ENCODE measurements at regions not wholly inside any gene's neighbourhood (a gene's known extent, or its start where the extent isn't known, plus 50 kb on each side); places are given as distances from the start of the nearest gene placed in this dataset.

DNA sequence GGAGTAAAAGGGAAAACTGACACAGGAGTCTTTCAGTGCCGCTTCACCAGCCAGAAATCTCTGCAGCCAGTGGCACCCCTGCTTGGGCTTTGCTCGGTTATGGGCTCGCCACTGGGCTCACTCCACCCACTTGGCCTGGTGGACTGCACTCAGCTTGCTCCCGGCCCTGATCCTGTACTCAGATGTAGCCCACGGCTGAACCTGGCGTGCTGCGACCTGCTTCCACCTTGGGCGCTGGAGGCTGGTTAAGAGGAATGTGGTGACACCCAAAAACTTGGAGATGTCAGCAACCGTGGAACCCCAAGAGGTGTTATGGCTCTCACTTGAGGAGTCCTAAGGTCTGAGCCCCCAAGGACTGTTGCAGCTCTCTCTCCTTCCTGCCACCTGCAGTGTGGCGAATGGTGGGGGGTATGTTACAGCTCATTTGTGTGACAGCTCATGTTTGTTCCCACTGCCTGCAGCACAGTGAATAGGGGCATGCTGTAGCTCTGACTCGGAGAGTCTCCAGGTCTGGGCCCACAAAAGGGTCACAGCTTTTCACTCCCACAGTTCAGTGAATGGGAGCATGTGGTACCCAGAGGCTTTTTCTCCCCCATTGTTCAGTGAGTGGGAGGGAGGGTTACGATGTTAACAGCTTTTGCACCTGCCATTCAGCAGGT lies 1124.5 kb upstream of the ATXN8OS start:
- H3K27ac ChIP-seq = no peak overlapping the region
- H3K4me1 ChIP-seq = no peaks in the 10 kb centered on the region
- peaks cover 0 to 3% (median 0%) of the 10 kb centered on the region in 4 donors for H3K9me3 ChIP-seq
- DNase-seq = peak in 1 of 2 donors; percentile 15
- 89 to 97% methylated on average over 5 to 12 of the region's 12 CpGs for WGBS, 2 donors
- TF ChIP-seq POLR2AphosphoS5 (IDR thresholded peaks at IDR 0.05) = no peak
- TF ChIP-seq EP300 (IDR thresholded peaks at IDR 0.05) = no peak
- no peak for TF ChIP-seq POLR2A (IDR thresholded peaks at IDR 0.05)
- no peak overlapping the region for H3K4me3 ChIP-seq
- H3K36me3 ChIP-seq = no peaks in the 10 kb centered on the region
- H3K27me3 ChIP-seq = no peaks in the 10 kb centered on the region
- ATAC-seq (ENCODE audit: low FRiP score in 2 of 2) = no peak

DNA sequence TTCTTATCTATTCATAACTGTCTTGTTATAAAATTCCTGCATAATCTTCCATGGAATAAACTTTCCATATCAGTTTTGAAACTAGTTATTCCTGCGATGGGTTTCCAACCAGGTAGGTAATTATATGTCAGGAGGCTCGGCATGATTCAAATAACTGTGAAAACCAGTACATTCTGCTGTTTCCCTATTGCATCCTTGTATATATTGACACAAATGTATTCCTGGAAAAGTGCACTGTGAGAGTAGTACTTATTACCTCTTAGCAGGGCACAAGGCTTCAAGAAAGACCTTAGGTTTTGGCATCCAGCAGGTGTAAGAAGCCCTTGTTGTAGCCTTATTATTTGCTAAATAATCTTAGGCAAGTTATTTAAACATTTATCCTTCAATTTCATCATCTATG lies 1131.3 kb upstream of the ATXN8OS start:
- ATAC-seq (ENCODE audit: low FRiP score in 2 of 2) = no peak
- no peaks in the 10 kb centered on the region for H3K36me3 ChIP-seq
- no peak overlapping the region for H3K4me3 ChIP-seq
- TF ChIP-seq, protein P1, sequence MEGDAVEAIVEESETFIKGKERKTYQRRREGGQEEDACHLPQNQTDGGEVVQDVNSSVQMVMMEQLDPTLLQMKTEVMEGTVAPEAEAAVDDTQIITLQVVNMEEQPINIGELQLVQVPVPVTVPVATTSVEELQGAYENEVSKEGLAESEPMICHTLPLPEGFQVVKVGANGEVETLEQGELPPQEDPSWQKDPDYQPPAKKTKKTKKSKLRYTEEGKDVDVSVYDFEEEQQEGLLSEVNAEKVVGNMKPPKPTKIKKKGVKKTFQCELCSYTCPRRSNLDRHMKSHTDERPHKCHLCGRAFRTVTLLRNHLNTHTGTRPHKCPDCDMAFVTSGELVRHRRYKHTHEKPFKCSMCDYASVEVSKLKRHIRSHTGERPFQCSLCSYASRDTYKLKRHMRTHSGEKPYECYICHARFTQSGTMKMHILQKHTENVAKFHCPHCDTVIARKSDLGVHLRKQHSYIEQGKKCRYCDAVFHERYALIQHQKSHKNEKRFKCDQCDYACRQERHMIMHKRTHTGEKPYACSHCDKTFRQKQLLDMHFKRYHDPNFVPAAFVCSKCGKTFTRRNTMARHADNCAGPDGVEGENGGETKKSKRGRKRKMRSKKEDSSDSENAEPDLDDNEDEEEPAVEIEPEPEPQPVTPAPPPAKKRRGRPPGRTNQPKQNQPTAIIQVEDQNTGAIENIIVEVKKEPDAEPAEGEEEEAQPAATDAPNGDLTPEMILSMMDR (IDR thresholded peaks at IDR 0.05) = no peak
- TF ChIP-seq POLR2A (IDR thresholded peaks at IDR 0.05) (no peak), POLR2AphosphoS5 (IDR thresholded peaks at IDR 0.05) (no peak), EP300 (IDR thresholded peaks at IDR 0.05) (no peak)
- no peak for DNase-seq
- no peaks in the 10 kb centered on the region for H3K9me3 ChIP-seq
- 66 to 78% methylated on average over 2 of the region's 2 CpGs for WGBS, 2 donors
- H3K4me1 ChIP-seq = no peaks in the 10 kb centered on the region
- H3K27ac ChIP-seq = no peak overlapping the region
- H3K27me3 ChIP-seq = no peaks in the 10 kb centered on the region

DNA sequence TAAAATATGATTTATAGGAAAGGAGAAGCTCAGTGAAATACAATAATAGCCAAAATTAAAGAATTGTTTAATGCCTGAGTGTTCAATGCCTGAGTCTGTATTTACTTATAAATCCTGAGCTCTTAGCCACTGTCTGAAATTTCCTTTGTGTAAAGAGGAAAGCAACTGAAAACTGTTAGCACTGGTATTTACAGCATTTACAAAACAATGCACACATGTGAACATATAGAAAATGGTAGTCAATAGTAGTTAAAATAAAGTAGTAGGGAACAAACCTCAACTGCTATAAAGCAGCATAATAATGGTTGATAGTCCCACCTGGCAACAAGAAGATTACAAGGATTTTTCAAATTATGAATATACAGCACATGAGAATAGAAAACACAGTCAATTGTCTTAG lies 1137.1 kb upstream of the ATXN8OS start:
- Histone ChIP-seq H3K4me1 (no peaks in the 10 kb centered on the region), H3K27ac (no peak overlapping the region), H3K4me3 (no peak overlapping the region), H3K9me3 (no peaks in the 10 kb centered on the region), H3K27me3 (no peaks in the 10 kb centered on the region), H3K36me3 (no peaks in the 10 kb centered on the region)
- no peak for ATAC-seq (ENCODE audit: low FRiP score in 2 of 2)
- DNase-seq = no peak
- no peak for TF ChIP-seq POLR2A (IDR thresholded peaks at IDR 0.05)
- no peak for TF ChIP-seq EP300 (IDR thresholded peaks at IDR 0.05)
- TF ChIP-seq, protein P1 (IDR thresholded peaks at IDR 0.05) = no peak
- TF ChIP-seq POLR2AphosphoS5 (IDR thresholded peaks at IDR 0.05) = no peak

DNA sequence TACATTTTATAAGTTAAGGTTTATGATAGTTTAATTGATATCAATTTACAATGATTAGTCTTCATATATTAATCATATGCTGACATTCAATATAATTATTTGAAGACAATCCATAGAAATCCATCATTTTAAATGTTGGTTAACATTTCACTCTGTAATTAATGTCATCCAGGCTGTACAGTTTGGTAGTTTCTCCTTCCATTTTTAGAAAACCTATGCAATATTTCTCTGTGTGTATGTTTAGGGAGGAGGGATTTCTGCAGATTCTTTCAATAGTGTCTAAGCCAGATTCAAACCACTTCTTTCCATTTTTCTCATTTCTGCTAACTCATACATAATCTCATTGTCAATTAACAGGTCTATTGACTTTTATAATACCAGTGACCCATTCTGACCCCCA lies 1159.0 kb upstream of the ATXN8OS start:
- Histone ChIP-seq H3K4me3 (no peak overlapping the region), H3K4me1 (no peaks in the 10 kb centered on the region), H3K27ac (no peak overlapping the region), H3K27me3 (no peaks in the 10 kb centered on the region), H3K9me3 (no peaks in the 10 kb centered on the region), H3K36me3 (no peaks in the 10 kb centered on the region)
- TF ChIP-seq, protein P1 (IDR thresholded peaks at IDR 0.05) = no peak
- TF ChIP-seq POLR2A (IDR thresholded peaks at IDR 0.05) (no peak), POLR2AphosphoS5 (IDR thresholded peaks at IDR 0.05) (no peak)
- DNase-seq (no peak), ATAC-seq (ENCODE audit: low FRiP score in 2 of 2) (no peak)

DNA sequence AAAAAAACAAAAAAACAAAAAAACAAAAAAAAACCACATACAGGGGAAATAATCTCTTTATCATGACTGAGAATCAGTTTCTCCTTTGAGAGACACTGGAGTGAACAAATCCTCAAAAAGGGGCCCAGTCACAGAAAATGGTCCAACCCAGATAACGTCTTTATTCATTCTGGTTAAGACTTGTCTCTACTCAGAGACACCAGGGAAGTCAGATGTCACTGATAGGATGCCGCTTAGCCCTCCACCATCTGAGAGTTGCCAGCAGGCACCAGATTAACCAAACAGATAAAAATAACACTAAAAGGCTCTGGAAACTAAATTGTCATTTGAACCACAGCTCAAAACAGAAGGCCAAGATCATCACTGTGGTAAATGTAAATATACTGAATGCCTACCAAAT lies 1163.4 kb upstream of the ATXN8OS start:
- Histone ChIP-seq H3K27ac (no peak overlapping the region), H3K27me3 (no peaks in the 10 kb centered on the region), H3K36me3 (no peaks in the 10 kb centered on the region), H3K9me3 (no peaks in the 10 kb centered on the region), H3K4me1 (no peaks in the 10 kb centered on the region), H3K4me3 (no peak overlapping the region)
- ATAC-seq (ENCODE audit: low FRiP score in 2 of 2) (no peak), DNase-seq (no peak)
- WGBS, 2 donors = 53 to 68% methylated on average over 2 of the region's 2 CpGs
- TF ChIP-seq POLR2A (IDR thresholded peaks at IDR 0.05) = no peak
- TF ChIP-seq POLR2AphosphoS5 (IDR thresholded peaks at IDR 0.05) = no peak
- TF ChIP-seq, protein P1 (IDR thresholded peaks at IDR 0.05) = no peak
- TF ChIP-seq EP300 (IDR thresholded peaks at IDR 0.05) = no peak

Data from upper lobe of left lung (tissue), 6 donors.